GM18870 (cell line): ENCODE measurements at regions not wholly inside any gene's neighbourhood (a gene's known extent, or its start where the extent isn't known, plus 50 kb on each side); places are given as distances from the start of the nearest gene placed in this dataset.

Experiments
- ATAC-seq: cut with Tn5 transposase; IDR thresholded peaks from one replicate; pipeline ENCODE4 v1.9.1; 2021; ENCODE audit warnings: moderate library complexity; ENCODE audit not compliant: unreplicated experiment

- no peak for ATAC-seq
Observed at GRCh38 chr5:175116466-175117048, 327.4 kb downstream of the DRD1 start.

- no peak for ATAC-seq
Observed at GRCh38 chr5:175115831-175116230, 328.2 kb downstream of the DRD1 start.

- ATAC-seq: no peak
Observed at GRCh38 chr5:175113947-175114346, 330.0 kb downstream of the DRD1 start.

- ATAC-seq: no peak
Observed at GRCh38 chr5:175109058-175109755, 334.8 kb downstream of the DRD1 start.

- no peak for ATAC-seq
Observed at GRCh38 chr5:175107865-175108264, 336.1 kb downstream of the DRD1 start.

- no peak for ATAC-seq
Observed at GRCh38 chr5:175107028-175107588, 336.9 kb downstream of the DRD1 start.

GRCh38 chr5:175104677-175105076 is 339.3 kb downstream of the DRD1 start:
- no peak for ATAC-seq

- no peak for ATAC-seq
Observed at GRCh38 chr5:175103746-175104145, 340.2 kb downstream of the DRD1 start.

- no peak for ATAC-seq
Observed at GRCh38 chr5:175102717-175103116, 341.3 kb downstream of the DRD1 start.

- ATAC-seq: no peak
Observed at GRCh38 chr5:175098301-175098700, 345.7 kb downstream of the DRD1 start.

GRCh38 chr5:175096469-175097165 is 347.4 kb downstream of the DRD1 start:
- no peak for ATAC-seq

GRCh38 chr5:175094461-175094860 is 349.5 kb downstream of the DRD1 start:
- no peak for ATAC-seq

- ATAC-seq: no peak
Observed at GRCh38 chr5:175092691-175093090, 351.3 kb downstream of the DRD1 start.

GRCh38 chr5:175088963-175089362 is 355.0 kb downstream of the DRD1 start:
- no peak for ATAC-seq

- ATAC-seq: no peak
Observed at GRCh38 chr5:175082866-175083590, 358.6 kb downstream of the MSX2 start.

GRCh38 chr5:175082346-175082745 is 358.0 kb downstream of the MSX2 start:
- ATAC-seq: no peak

GRCh38 chr5:175079707-175080106 is 355.3 kb downstream of the MSX2 start:
- no peak for ATAC-seq

- no peak for ATAC-seq
Observed at GRCh38 chr5:175070283-175070682, 345.9 kb downstream of the MSX2 start.

- no peak for ATAC-seq
Observed at GRCh38 chr5:175060257-175060656, 335.9 kb downstream of the MSX2 start.

GRCh38 chr5:175059687-175060211 is 335.4 kb downstream of the MSX2 start:
- no peak for ATAC-seq

GRCh38 chr5:175056831-175057230 is 332.4 kb downstream of the MSX2 start:
- ATAC-seq: no peak
